HepG2 (cell line): ENCODE measurements at regions not wholly inside any gene's neighbourhood (a gene's known extent, or its start where the extent isn't known, plus 50 kb on each side); places are given as distances from the start of the nearest gene placed in this dataset.
"Not testable (repeated sequence)": the region's sequence is repeated elsewhere in the genome, so short reads cannot be mapped to it uniquely, and the experiment has no call there.

Source experiments
- ATAC-seq: fragments of 200-7000 bp; cut with Tn5 transposase; 3 replicates; pipeline ENCODE4 v1.9.1; 2020; ENCODE audit warnings: mild to moderate bottlenecking, moderate library complexity
- BruUV-seq: library from RNA; stranded (reverse); fragments of 400-500 nt; replicated peaks from 2 replicates; lab custom pipeline; 2021; lab: Mats Ljungman, UMichigan
- CTCF ChIA-PET: fragments of 300-600 bp; formaldehyde crosslinking; extraction: SDS; loops from one replicate; lab custom pipeline; 2021; ENCODE audit warnings: low total read pairs, inconsistent platforms, low intra/inter-chr PET ratio; lab: Yijun Ruan, JAX
- POLR2A ChIA-PET: fragments of 350-600 bp; sonication (Branson Sonifier 250); formaldehyde crosslinking; loops from one replicate; lab custom pipeline; 2020; ENCODE audit warnings: antibody characterized with exemption, inconsistent platforms; lab: Yijun Ruan, JAX
- DNase-seq: peaks from one replicate; pipeline ENCODE4 v3.0.0-alpha.2; 2015; ENCODE audit warnings: low spot score
- FAIRE-seq: peaks from 3 replicates; lab custom pipeline; 2011; peaks lifted over from hg19 to GRCh38; lab: Jason Lieb, UNC
- H2AFZ ChIP-seq: one replicate; pipeline ENCODE4 v1.6.1; 2011; ENCODE audit warnings: low read length, inconsistent platforms
- H3K27ac ChIP-seq: fragments of 300-600 bp; 3 replicates; pipeline ENCODE4 v1.8.0; 2011; ENCODE audit warnings: mixed run types, mild to moderate bottlenecking, mixed read lengths, low read length, inconsistent platforms; ENCODE audit not compliant: insufficient read depth; ENCODE audit errors: extremely low read length
- H3K27me3 ChIP-seq, 2 experiments: fragments of 200-600 bp in 1 of 2; 2 replicates in 1 of 2; 3 replicates in 1 of 2; pipeline versions ENCODE4 v1.6.0 to v1.8.0; 2011; ENCODE audit warnings: low read length in 2 of 2, mild to moderate bottlenecking in 2 of 2, moderate library complexity in 2 of 2, inconsistent platforms in 1 of 2; ENCODE audit not compliant: insufficient read depth in 2 of 2, control insufficient read depth in 1 of 2
- H3K36me3 ChIP-seq, 2 experiments: fragments of 200-600 bp in 1 of 2; replicated peaks in 1 of 2; 2 replicates in 1 of 2; 3 replicates in 1 of 2; pipeline versions ENCODE4 v1.5.1 to v1.8.0; 2011; ENCODE audit warnings: low read length in 2 of 2, inconsistent platforms in 1 of 2; ENCODE audit not compliant: insufficient read depth in 2 of 2, control insufficient read depth in 1 of 2
- H3K4me1 ChIP-seq: 2 replicates; pipeline ENCODE4 v1.5.1; 2012; ENCODE audit warnings: low read length, inconsistent platforms; ENCODE audit not compliant: insufficient read depth
- H3K4me2 ChIP-seq: 2 replicates; pipeline ENCODE4 v1.6.0; 2011; ENCODE audit warnings: low read depth, low read length, inconsistent platforms
- H3K4me3 ChIP-seq, 3 experiments: fragments of 200-600 bp in 1 of 3; sonication (generic), shearing (Covaris generic) in 1 of 3; replicated peaks in 1 of 3; 2 replicates each; pipeline ENCODE4 v1.5.1; 2011 to 2016; ENCODE audit warnings: low read length in 3 of 3, inconsistent platforms in 2 of 3, low read depth in 2 of 3, mild to moderate bottlenecking in 2 of 3, control low read depth in 1 of 3, mixed read lengths in 1 of 3; ENCODE audit not compliant: insufficient read depth in 1 of 3
- H3K79me2 ChIP-seq: one replicate; pipeline ENCODE4 v1.6.1; 2011; ENCODE audit warnings: low read length, inconsistent platforms; ENCODE audit not compliant: insufficient read depth
- H3K9ac ChIP-seq: 2 replicates; pipeline ENCODE4 v1.6.0; 2011; ENCODE audit warnings: mild to moderate bottlenecking, low read depth, low read length, inconsistent platforms; ENCODE audit not compliant: insufficient read depth
- H3K9me3 ChIP-seq: 2 replicates; pipeline ENCODE4 v1.5.1; 2012; ENCODE audit warnings: mild to moderate bottlenecking, low read length
- H4K20me1 ChIP-seq: 2 replicates; pipeline ENCODE4 v1.6.0; 2011; ENCODE audit warnings: inconsistent platforms, mild to moderate bottlenecking, low read length, moderate library complexity; ENCODE audit not compliant: insufficient read depth
- FOXA1 ChIP-seq, 2 experiments: fragments of 450-650 bp in 1 of 2; sonication (generic) in 1 of 2; formaldehyde crosslinking in 1 of 2; IDR thresholded peaks; 2 replicates each; pipeline versions ENCODE4 v1.4.0 to v1.6.1; 2016 to 2020; ENCODE audit warnings: missing genetic modification reagents in 1 of 2
- SMC3 ChIP-seq: IDR thresholded peaks from 2 replicates; pipeline ENCODE4 v1.6.1; 2011; ENCODE audit warnings: low read length, improper control_type of control experiment
- STAG1 ChIP-seq: sonication (generic); formaldehyde crosslinking; IDR thresholded peaks from 2 replicates; pipeline ENCODE4 v1.4.0; 2020; ENCODE audit warnings: missing genetic modification reagents
- WGBS: methylation state at CpG from one replicate; pipeline ENCODE4 v1.1.6; 2017; ENCODE audit warnings: low lambda C conversion rate; 5-methylcytosine and 5-hydroxymethylcytosine counted together
- in situ Hi-C: cut with HindIII; loops from 2 replicates; pipeline ENCODE4 v1.10.0; 2017; ENCODE audit warnings: low pct_unique_long_range_greater_than_20kb; ENCODE audit not compliant: extremely low pct_ligation_motif_present
- intact Hi-C: fragments of 100-400 bp; cut with micrococcal nuclease; formaldehyde crosslinking; loops from one replicate; pipeline ENCODE4 v1.10.0; 2022; ENCODE audit not compliant: unreplicated experiment
- TF ChIP-seq, protein P1 (sequence below): sonication (generic); formaldehyde crosslinking; IDR thresholded peaks from 2 replicates; pipeline ENCODE4 v1.5.0; 2020; ENCODE audit warnings: mild to moderate bottlenecking, missing genetic modification reagents, moderate library complexity

DNA sequence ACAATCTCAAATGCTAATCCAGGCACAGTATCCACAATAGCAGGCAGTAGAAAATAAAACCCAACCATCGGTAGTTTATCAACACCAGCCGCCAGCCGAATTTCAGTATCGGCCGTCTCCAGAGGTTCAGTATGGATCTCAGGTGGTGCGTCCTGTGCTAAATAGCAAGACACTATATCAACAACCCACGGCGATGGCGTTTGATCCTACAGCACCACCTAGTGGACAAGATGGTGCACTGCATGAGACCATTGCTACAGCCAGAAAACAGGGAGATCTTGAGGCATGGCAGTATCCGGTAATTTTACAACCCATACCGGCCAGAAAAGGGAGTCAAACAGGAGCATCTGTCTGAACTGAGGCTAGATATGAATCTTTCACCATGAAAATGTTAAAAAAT lies 112.0 kb upstream of the FRG2C start:
- FAIRE-seq; BruUV-seq; ATAC-seq; H3K27ac ChIP-seq; H4K20me1 ChIP-seq; in situ Hi-C loops; H3K27me3 ChIP-seq; H3K4me3 ChIP-seq; H3K9ac ChIP-seq; H3K4me1 ChIP-seq; H3K79me2 ChIP-seq; POLR2A ChIA-PET; H3K4me2 ChIP-seq; intact Hi-C loops; H3K36me3 ChIP-seq; H2AFZ ChIP-seq; TF ChIP-seq FOXA1 (IDR thresholded peaks at IDR 0.05): not testable (repeated sequence)
- WGBS: 19% methylated on average over 6 of the region's 11 CpGs
- H3K9me3 ChIP-seq: peaks cover 21% of the 10 kb centered on the region
- CTCF ChIA-PET: interaction anchor here (1.4 kb wide), 1 partner anchor 258 kb away, joined by 4 read pairs; no protein-coding TSS in a partner anchor
- peak; percentile 52 for TF ChIP-seq FOXA1 (CRISPR knock-in tag; IDR thresholded peaks at IDR 0.05)
- TF ChIP-seq, protein P1, sequence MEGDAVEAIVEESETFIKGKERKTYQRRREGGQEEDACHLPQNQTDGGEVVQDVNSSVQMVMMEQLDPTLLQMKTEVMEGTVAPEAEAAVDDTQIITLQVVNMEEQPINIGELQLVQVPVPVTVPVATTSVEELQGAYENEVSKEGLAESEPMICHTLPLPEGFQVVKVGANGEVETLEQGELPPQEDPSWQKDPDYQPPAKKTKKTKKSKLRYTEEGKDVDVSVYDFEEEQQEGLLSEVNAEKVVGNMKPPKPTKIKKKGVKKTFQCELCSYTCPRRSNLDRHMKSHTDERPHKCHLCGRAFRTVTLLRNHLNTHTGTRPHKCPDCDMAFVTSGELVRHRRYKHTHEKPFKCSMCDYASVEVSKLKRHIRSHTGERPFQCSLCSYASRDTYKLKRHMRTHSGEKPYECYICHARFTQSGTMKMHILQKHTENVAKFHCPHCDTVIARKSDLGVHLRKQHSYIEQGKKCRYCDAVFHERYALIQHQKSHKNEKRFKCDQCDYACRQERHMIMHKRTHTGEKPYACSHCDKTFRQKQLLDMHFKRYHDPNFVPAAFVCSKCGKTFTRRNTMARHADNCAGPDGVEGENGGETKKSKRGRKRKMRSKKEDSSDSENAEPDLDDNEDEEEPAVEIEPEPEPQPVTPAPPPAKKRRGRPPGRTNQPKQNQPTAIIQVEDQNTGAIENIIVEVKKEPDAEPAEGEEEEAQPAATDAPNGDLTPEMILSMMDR (CRISPR knock-in tag): peak; percentile 77
- peak; percentile 71 for TF ChIP-seq STAG1 (CRISPR knock-in tag)
- 0 out of 2 replicates have a peak, but pooled peaks have one; percentile 43 for TF ChIP-seq SMC3
- DNase-seq: peak; percentile 24

DNA sequence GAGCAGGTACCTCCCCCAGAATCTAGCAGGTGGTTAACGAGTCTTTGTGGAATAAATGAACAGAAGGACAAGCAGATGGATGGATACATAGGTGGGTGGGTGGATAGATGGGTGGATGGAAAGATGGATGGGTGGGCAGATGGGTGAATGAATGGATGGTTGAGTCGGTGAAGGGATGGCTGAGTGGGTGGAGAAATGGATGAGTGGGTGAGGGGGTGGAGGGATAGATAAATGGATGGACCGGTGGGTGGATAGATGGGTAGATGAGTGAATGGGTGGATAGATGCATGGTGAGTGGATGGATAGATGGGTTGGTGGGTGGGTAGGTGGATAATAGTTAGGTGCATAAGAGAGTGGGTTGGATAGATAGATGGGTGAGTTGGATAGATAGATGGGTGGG lies 99.7 kb upstream of the FRG2C start:
- DNase-seq, H3K36me3 ChIP-seq, H3K9ac ChIP-seq, H3K4me1 ChIP-seq, POLR2A ChIA-PET, H3K9me3 ChIP-seq, H3K4me3 ChIP-seq, H3K27me3 ChIP-seq, H3K4me2 ChIP-seq, H2AFZ ChIP-seq, ATAC-seq, FAIRE-seq, BruUV-seq, H3K79me2 ChIP-seq, H4K20me1 ChIP-seq, in situ Hi-C loops, intact Hi-C loops, H3K27ac ChIP-seq, CTCF ChIA-PET: not testable (repeated sequence)
- 3% methylated on average over 3 of the region's 3 CpGs for WGBS
